HCT116 (cell line): ENCODE measurements at regions not wholly inside any gene's neighbourhood (a gene's known extent, or its start where the extent isn't known, plus 50 kb on each side); places are given as distances from the start of the nearest gene placed in this dataset.

Source experiments
- ATAC-seq: fragments of 200-7000 bp; cut with Tn5 transposase; 2 replicates; pipeline ENCODE4 v1.9.1; 2020; ENCODE audit warnings: mild to moderate bottlenecking, moderate library complexity
- BruUV-seq: library from RNA; stranded (reverse); fragments of 400-500 nt; replicated peaks from 2 replicates; lab custom pipeline; 2021; lab: Mats Ljungman, UMichigan
- CTCF ChIA-PET: fragments of 300-600 bp; sonication (Branson Sonifier 250); formaldehyde crosslinking; loops from one replicate; lab custom pipeline; 2021; ENCODE audit warnings: antibody characterized with exemption; lab: Charles Lee
- POLR2A ChIA-PET: fragments of 300-600, 350-600 bp; sonication (Branson Sonifier 250); formaldehyde crosslinking; loops from one replicate; lab custom pipeline; 2021; ENCODE audit warnings: antibody characterized with exemption; lab: Charles Lee
- RAD21 ChIA-PET, 2 experiments: fragments of 300-600 bp; sonication (Branson Sonifier 250); formaldehyde crosslinking; loops; one replicate each; lab custom pipeline; 2023; ENCODE audit warnings: low total read pairs in 2 of 2; ENCODE audit not compliant: uncharacterized antibody in 2 of 2, unreplicated experiment in 2 of 2, low non-redundant PET in 1 of 2; lab: Charles Lee
- DNase-seq: peaks from one replicate; pipeline ENCODE4 v3.0.0-alpha.2; 2010; ENCODE audit warnings: low read depth, low spot score
- H2AFZ ChIP-seq: fragments of 200-600 bp; shearing (Covaris generic), sonication (generic); 2 replicates; pipeline ENCODE4 v1.6.1; 2017; ENCODE audit warnings: low read depth, mixed run types, mixed read lengths, antibody characterized with exemption, low read length; ENCODE audit not compliant: poor library complexity, severe bottlenecking
- H3K27ac ChIP-seq: 2 replicates; pipeline ENCODE4 v1.5.1; 2012; ENCODE audit warnings: low read depth, low read length
- H3K27me3 ChIP-seq: fragments of 200-600 bp; sonication (generic); 2 replicates; pipeline ENCODE4 v1.6.1; 2016; ENCODE audit warnings: mixed run types, low read length, mixed read lengths; ENCODE audit not compliant: insufficient read depth
- H3K36me3 ChIP-seq, 2 experiments: fragments of 200-500 bp in 1 of 2; fragments of 200-600 bp in 1 of 2; sonication (Bioruptor generic) in 1 of 2; sonication (generic) in 1 of 2; 2 replicates each; pipeline versions ENCODE4 v1.5.1 to v1.6.1; 2014 to 2016; ENCODE audit warnings: low read length in 2 of 2, inconsistent platforms in 1 of 2, mixed read lengths in 1 of 2, mixed run types in 1 of 2; ENCODE audit not compliant: insufficient read depth in 2 of 2, control insufficient read depth in 1 of 2
- H3K4me1 ChIP-seq, 2 experiments: fragments of 200-600 bp in 1 of 2; sonication (generic) in 1 of 2; 2 replicates each; pipeline versions ENCODE4 v1.5.1 to v1.6.1; 2012 to 2017; ENCODE audit warnings: low read length in 2 of 2, inconsistent platforms in 1 of 2, mild to moderate bottlenecking in 1 of 2, mixed read lengths in 1 of 2, mixed run types in 1 of 2, moderate library complexity in 1 of 2; ENCODE audit not compliant: insufficient read depth in 2 of 2, control insufficient read depth in 1 of 2
- H3K4me2 ChIP-seq: fragments of 200-600 bp; sonication (generic); 2 replicates; pipeline ENCODE4 v1.6.1; 2017; ENCODE audit warnings: mixed run types, low read length, mixed read lengths
- H3K4me3 ChIP-seq, 2 experiments: fragments of 200-600 bp in 1 of 2; sonication (generic) in 1 of 2; replicated peaks in 1 of 2; 2 replicates each; pipeline ENCODE4 v1.5.1; 2011 to 2016; ENCODE audit warnings: low read length in 2 of 2, control low read depth in 1 of 2, low read depth in 1 of 2, mild to moderate bottlenecking in 1 of 2, mixed read lengths in 1 of 2, mixed run types in 1 of 2
- H3K79me2 ChIP-seq: fragments of 200-600 bp; sonication (generic); 2 replicates; pipeline ENCODE4 v1.6.1; 2017; ENCODE audit warnings: mild to moderate bottlenecking, mixed run types, low read length, moderate library complexity, mixed read lengths; ENCODE audit not compliant: insufficient read depth
- H3K9ac ChIP-seq: fragments of 200-600 bp; sonication (generic); 2 replicates; pipeline ENCODE4 v1.6.1; 2016; ENCODE audit warnings: low read length, mixed read lengths
- H3K9me2 ChIP-seq: fragments of 200-600 bp; sonication (generic), shearing (Covaris generic); 2 replicates; pipeline ENCODE4 v1.6.1; 2017; ENCODE audit warnings: mixed run types, mild to moderate bottlenecking, moderate library complexity; ENCODE audit not compliant: insufficient read depth
- H3K9me3 ChIP-seq, 2 experiments: fragments of 200-500 bp in 1 of 2; fragments of 200-600 bp in 1 of 2; sonication (Bioruptor generic) in 1 of 2; sonication (generic) in 1 of 2; 2 replicates each; pipeline ENCODE4 v1.6.1; 2014 to 2017; ENCODE audit warnings: low read length in 2 of 2, mixed read lengths in 2 of 2, inconsistent platforms in 1 of 2, low read depth in 1 of 2, mild to moderate bottlenecking in 1 of 2, mixed run types in 1 of 2, moderate library complexity in 1 of 2; ENCODE audit not compliant: control insufficient read depth in 1 of 2, insufficient read depth in 1 of 2
- H4K20me1 ChIP-seq: fragments of 200-600 bp; sonication (generic), shearing (Covaris generic); 2 replicates; pipeline ENCODE4 v1.6.1; 2017; ENCODE audit warnings: mixed run types, mild to moderate bottlenecking, moderate library complexity; ENCODE audit not compliant: insufficient read depth
- CEBPB ChIP-seq: IDR thresholded peaks from 2 replicates; pipeline ENCODE4 v1.6.1; 2012; ENCODE audit warnings: low read depth
- EGR1 ChIP-seq: IDR thresholded peaks from 2 replicates; pipeline ENCODE4 v1.6.1; 2012; ENCODE audit warnings: low read depth
- EZH2 ChIP-seq: fragments of 200-600 bp; sonication (generic); IDR thresholded peaks from 2 replicates; pipeline ENCODE4 v1.6.1; 2017; ENCODE audit warnings: antibody characterized with exemption, mixed run types
- EZH2phosphoT487 ChIP-seq: fragments of 200-600 bp; IDR thresholded peaks from 2 replicates; pipeline ENCODE4 v1.6.1; 2018; ENCODE audit warnings: antibody characterized with exemption, borderline replicate concordance
- FOSL1 ChIP-seq: IDR thresholded peaks from 2 replicates; pipeline ENCODE4 v1.6.1; 2012; ENCODE audit warnings: low read depth
- JUND ChIP-seq: IDR thresholded peaks from 2 replicates; pipeline ENCODE4 v1.6.1; 2012
- POLR2A ChIP-seq: IDR thresholded peaks from 2 replicates; pipeline ENCODE4 v1.7.0; 2011; ENCODE audit warnings: borderline replicate concordance; ENCODE audit not compliant: insufficient read depth, insufficient read length; ENCODE audit errors: extremely low read depth
- REST ChIP-seq: IDR thresholded peaks from 2 replicates; pipeline ENCODE4 v1.6.1; 2012; ENCODE audit warnings: low read depth
- SIN3A ChIP-seq: IDR thresholded peaks from 2 replicates; pipeline ENCODE4 v1.6.1; 2012; ENCODE audit warnings: low read depth
- SP1 ChIP-seq: IDR thresholded peaks from 2 replicates; pipeline ENCODE4 v1.6.1; 2012; ENCODE audit warnings: low read depth
- SRF ChIP-seq: IDR thresholded peaks from 2 replicates; pipeline ENCODE4 v1.6.1; 2012; ENCODE audit warnings: low read depth
- TCF7L2 ChIP-seq: IDR thresholded peaks from 2 replicates; pipeline ENCODE4 v1.7.0; 2011; ENCODE audit warnings: borderline replicate concordance, inconsistent platforms; ENCODE audit not compliant: insufficient read depth, insufficient read length; ENCODE audit errors: extremely low read depth
- ZFX ChIP-seq: fragments of 450-650 bp; IDR thresholded peaks from 2 replicates; pipeline ENCODE4 v1.6.1; 2017
- ZNF274 ChIP-seq: fragments of 200-500 bp; sonication (Bioruptor generic); IDR thresholded peaks from 2 replicates; pipeline ENCODE4 v1.6.1; 2014; ENCODE audit warnings: mild to moderate bottlenecking, low read depth, low read length, inconsistent platforms
- intact Hi-C: fragments of 100-400 bp; cut with micrococcal nuclease; formaldehyde crosslinking; loops from 2 replicates; pipeline ENCODE4 v1.10.0; 2022
- TF ChIP-seq, protein P1 (sequence below): IDR thresholded peaks from 2 replicates; pipeline ENCODE4 v1.6.1; 2011; ENCODE audit warnings: mild to moderate bottlenecking, low read length, moderate library complexity; ENCODE audit not compliant: insufficient replicate concordance; ENCODE audit errors: extremely low read depth
- TF ChIP-seq, protein P2 (sequence below): IDR thresholded peaks from 2 replicates; pipeline ENCODE4 v1.6.1; 2012
- TF ChIP-seq, protein P3 (sequence below), 3 experiments: fragments of 200-600 bp in 1 of 3; sonication (generic) in 1 of 3; IDR thresholded peaks in 2 of 3; conservative IDR thresholded peaks in 1 of 3; 2 replicates each; pipeline ENCODE4 v1.5.1; 2012 to 2017; ENCODE audit warnings: low read depth in 2 of 3, low read length in 2 of 3, antibody characterized with exemption in 1 of 3, borderline replicate concordance in 1 of 3, control low read depth in 1 of 3, mild to moderate bottlenecking in 1 of 3, mixed read lengths in 1 of 3, mixed run types in 1 of 3, moderate library complexity in 1 of 3; ENCODE audit not compliant: insufficient read depth in 1 of 3

DNA sequence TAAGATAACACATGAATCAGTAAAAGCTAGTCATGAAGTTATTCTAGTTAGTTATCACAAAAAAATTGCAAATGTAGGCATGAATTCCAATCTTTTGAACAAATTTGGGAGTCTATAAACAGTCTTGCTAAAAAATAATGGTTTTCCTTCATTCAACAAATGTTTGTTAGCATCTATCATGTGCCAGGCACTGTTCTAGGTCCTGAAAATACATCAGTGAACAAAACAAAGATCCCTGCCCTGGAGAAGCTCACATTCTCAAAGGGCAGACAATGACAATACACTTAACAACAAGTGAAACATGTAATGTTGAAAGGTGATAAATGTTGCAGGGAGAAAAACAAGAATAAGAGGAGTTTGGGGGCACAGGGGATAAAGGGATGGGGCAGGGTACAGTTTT is 86.9 kb downstream of the OTX2 start:
- H3K9me3 ChIP-seq = no peaks in the 10 kb centered on the region
- H2AFZ ChIP-seq = no peak overlapping the region
- no peaks in the 10 kb centered on the region for H3K4me1 ChIP-seq
- H3K4me3 ChIP-seq = no peak overlapping the region
- intact Hi-C loops = no loop called here
- ATAC-seq = no peak
- ChIA-PET CTCF (no interaction called here), RAD21 (no interaction called here), POLR2A (no interaction called here)
- H3K79me2 ChIP-seq = no peaks in the 10 kb centered on the region
- no peaks in the 10 kb centered on the region for H3K36me3 ChIP-seq
- H3K27me3 ChIP-seq = peaks cover 28% of the 10 kb centered on the region
- H3K9ac ChIP-seq = no peak overlapping the region
- H4K20me1 ChIP-seq = no peaks in the 10 kb centered on the region
- no peak overlapping the region for H3K27ac ChIP-seq
- no peak overlapping the region for H3K4me2 ChIP-seq
- no peaks in the 10 kb centered on the region for H3K9me2 ChIP-seq
- DNase-seq = no peak
- no TSS peak for BruUV-seq
- no peak for TF ChIP-seq EGR1
- TF ChIP-seq, protein P1, sequence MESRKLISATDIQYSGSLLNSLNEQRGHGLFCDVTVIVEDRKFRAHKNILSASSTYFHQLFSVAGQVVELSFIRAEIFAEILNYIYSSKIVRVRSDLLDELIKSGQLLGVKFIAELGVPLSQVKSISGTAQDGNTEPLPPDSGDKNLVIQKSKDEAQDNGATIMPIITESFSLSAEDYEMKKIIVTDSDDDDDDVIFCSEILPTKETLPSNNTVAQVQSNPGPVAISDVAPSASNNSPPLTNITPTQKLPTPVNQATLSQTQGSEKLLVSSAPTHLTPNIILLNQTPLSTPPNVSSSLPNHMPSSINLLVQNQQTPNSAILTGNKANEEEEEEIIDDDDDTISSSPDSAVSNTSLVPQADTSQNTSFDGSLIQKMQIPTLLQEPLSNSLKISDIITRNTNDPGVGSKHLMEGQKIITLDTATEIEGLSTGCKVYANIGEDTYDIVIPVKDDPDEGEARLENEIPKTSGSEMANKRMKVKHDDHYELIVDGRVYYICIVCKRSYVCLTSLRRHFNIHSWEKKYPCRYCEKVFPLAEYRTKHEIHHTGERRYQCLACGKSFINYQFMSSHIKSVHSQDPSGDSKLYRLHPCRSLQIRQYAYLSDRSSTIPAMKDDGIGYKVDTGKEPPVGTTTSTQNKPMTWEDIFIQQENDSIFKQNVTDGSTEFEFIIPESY = no peak
- no peak for TF ChIP-seq SRF
- no peak for TF ChIP-seq FOSL1
- TF ChIP-seq SIN3A = no peak
- no peak for TF ChIP-seq ZNF274
- no peak for TF ChIP-seq ZFX
- no peak for TF ChIP-seq CEBPB
- TF ChIP-seq SP1 = no peak
- TF ChIP-seq REST = no peak
- TF ChIP-seq, protein P2, sequence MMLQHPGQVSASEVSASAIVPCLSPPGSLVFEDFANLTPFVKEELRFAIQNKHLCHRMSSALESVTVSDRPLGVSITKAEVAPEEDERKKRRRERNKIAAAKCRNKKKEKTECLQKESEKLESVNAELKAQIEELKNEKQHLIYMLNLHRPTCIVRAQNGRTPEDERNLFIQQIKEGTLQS = no peak
- no peak for TF ChIP-seq EZH2
- TF ChIP-seq EZH2phosphoT487 = no peak
- no peak for TF ChIP-seq TCF7L2
- TF ChIP-seq POLR2A = no peak
- TF ChIP-seq, protein P3, sequence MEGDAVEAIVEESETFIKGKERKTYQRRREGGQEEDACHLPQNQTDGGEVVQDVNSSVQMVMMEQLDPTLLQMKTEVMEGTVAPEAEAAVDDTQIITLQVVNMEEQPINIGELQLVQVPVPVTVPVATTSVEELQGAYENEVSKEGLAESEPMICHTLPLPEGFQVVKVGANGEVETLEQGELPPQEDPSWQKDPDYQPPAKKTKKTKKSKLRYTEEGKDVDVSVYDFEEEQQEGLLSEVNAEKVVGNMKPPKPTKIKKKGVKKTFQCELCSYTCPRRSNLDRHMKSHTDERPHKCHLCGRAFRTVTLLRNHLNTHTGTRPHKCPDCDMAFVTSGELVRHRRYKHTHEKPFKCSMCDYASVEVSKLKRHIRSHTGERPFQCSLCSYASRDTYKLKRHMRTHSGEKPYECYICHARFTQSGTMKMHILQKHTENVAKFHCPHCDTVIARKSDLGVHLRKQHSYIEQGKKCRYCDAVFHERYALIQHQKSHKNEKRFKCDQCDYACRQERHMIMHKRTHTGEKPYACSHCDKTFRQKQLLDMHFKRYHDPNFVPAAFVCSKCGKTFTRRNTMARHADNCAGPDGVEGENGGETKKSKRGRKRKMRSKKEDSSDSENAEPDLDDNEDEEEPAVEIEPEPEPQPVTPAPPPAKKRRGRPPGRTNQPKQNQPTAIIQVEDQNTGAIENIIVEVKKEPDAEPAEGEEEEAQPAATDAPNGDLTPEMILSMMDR (IDR thresholded peaks at IDR 0.05 in 2 of 3, conservative IDR thresholded peaks at IDR 0.05 in 1 of 3; ENCODE audit: borderline replicate concordance in 1 of 3, insufficient read depth in 1 of 3, low read depth in 2 of 3, low read length in 2 of 3) = no peak
- no peak for TF ChIP-seq JUND
